ENCODE measurements at regions not wholly inside any gene's neighbourhood (a gene's known extent, or its start where the extent isn't known, plus 50 kb on each side); places are given as distances from the start of the nearest gene placed in this dataset.

GRCh38 chr15:83362706-83363105 lies 78.2 kb upstream of the BNC1 start:
- H3K79me2 ChIP-seq (ENCODE audit: control insufficient read depth, insufficient read depth, low read length): no peaks in the 10 kb centered on the region
- no peak for TF ChIP-seq EZH2 (IDR thresholded peaks at IDR 0.05; ENCODE audit: low read length, missing control alignments)
- no peak for TF ChIP-seq CTCF (conservative IDR thresholded peaks at IDR 0.05 in 1 of 2, IDR thresholded peaks at IDR 0.05 in 1 of 2; ENCODE audit: low read depth in 1 of 2, low read length in 2 of 2)
- no peak overlapping the region for H3K27ac ChIP-seq (ENCODE audit: insufficient read depth, low read length)
- no peak overlapping the region for H3K4me2 ChIP-seq (ENCODE audit: extremely low read depth, insufficient read depth, low read length)
- no peaks in the 10 kb centered on the region for H4K20me1 ChIP-seq (ENCODE audit: control insufficient read depth, extremely low read depth, insufficient read depth, low read length)
- no peaks in the 10 kb centered on the region for H3K36me3 ChIP-seq (ENCODE audit: control insufficient read depth, insufficient read depth, low read length)
- no peaks in the 10 kb centered on the region for H3K27me3 ChIP-seq (ENCODE audit: control insufficient read depth, insufficient read depth, low read length)
- H3K9ac ChIP-seq (ENCODE audit: insufficient read depth, low read length): no peak overlapping the region
- H3K9me3 ChIP-seq (ENCODE audit: control insufficient read depth, insufficient read depth, low read depth, low read length): no peaks in the 10 kb centered on the region
- no peaks in the 10 kb centered on the region for H3K4me1 ChIP-seq (ENCODE audit: control insufficient read depth, extremely low read depth, insufficient read depth, low read length)
- H2AFZ ChIP-seq (ENCODE audit: low read length): no peak overlapping the region
- H3K4me3 ChIP-seq (replicated peaks in 1 of 4; ENCODE audit: control extremely low read depth in 1 of 4, insufficient read depth in 1 of 4, low read depth in 3 of 4, low read length in 4 of 4): no peak overlapping the region
- no peak for DNase-seq (ENCODE audit: low read depth in 2 of 2)

- no peaks in the 10 kb centered on the region for H3K36me3 ChIP-seq (ENCODE audit: control insufficient read depth, insufficient read depth, low read length)
- DNase-seq (ENCODE audit: low read depth in 2 of 2): no peak
Measured at GRCh38 chr15:83364501-83364900, 80.0 kb upstream of the BNC1 start.

GRCh38 chr15:83365370-83365938 lies 81.0 kb upstream of the BNC1 start:
- Histone ChIP-seq H3K27me3 (ENCODE audit: control insufficient read depth, insufficient read depth, low read length) (no peaks in the 10 kb centered on the region), H3K27ac (ENCODE audit: insufficient read depth, low read length) (no peak overlapping the region), H2AFZ (ENCODE audit: low read length) (peak overlapping the region; percentile 57), H3K4me2 (ENCODE audit: extremely low read depth, insufficient read depth, low read length) (peak overlapping the region; percentile 77), H4K20me1 (ENCODE audit: control insufficient read depth, extremely low read depth, insufficient read depth, low read length) (no peaks in the 10 kb centered on the region), H3K9me3 (ENCODE audit: control insufficient read depth, insufficient read depth, low read depth, low read length) (no peaks in the 10 kb centered on the region), H3K4me1 (ENCODE audit: control insufficient read depth, extremely low read depth, insufficient read depth, low read length) (no peaks in the 10 kb centered on the region), H3K36me3 (ENCODE audit: control insufficient read depth, insufficient read depth, low read length) (no peaks in the 10 kb centered on the region), H3K79me2 (ENCODE audit: control insufficient read depth, insufficient read depth, low read length) (no peaks in the 10 kb centered on the region), H3K9ac (ENCODE audit: insufficient read depth, low read length) (no peak overlapping the region), H3K4me3 (replicated peaks in 1 of 4; ENCODE audit: control extremely low read depth in 1 of 4, insufficient read depth in 1 of 4, low read depth in 3 of 4, low read length in 4 of 4) (peak overlapping the region; percentile 55 to 73 (median 60))
- TF ChIP-seq EZH2 (IDR thresholded peaks at IDR 0.05; ENCODE audit: low read length, missing control alignments) (peak; percentile 50), CTCF (conservative IDR thresholded peaks at IDR 0.05 in 1 of 2, IDR thresholded peaks at IDR 0.05 in 1 of 2; ENCODE audit: low read depth in 1 of 2, low read length in 2 of 2) (no peak)
- DNase-seq (ENCODE audit: low read depth in 2 of 2): peak; percentile 64 to 81

More at GRCh38 chr15:83364501-83364900, 80.0 kb upstream of the BNC1 start:
- Histone ChIP-seq H3K9ac (ENCODE audit: insufficient read depth, low read length) (no peak overlapping the region), H3K27ac (ENCODE audit: insufficient read depth, low read length) (no peak overlapping the region), H3K4me3 (replicated peaks in 1 of 4; ENCODE audit: control extremely low read depth in 1 of 4, insufficient read depth in 1 of 4, low read depth in 3 of 4, low read length in 4 of 4) (no peak overlapping the region), H3K27me3 (ENCODE audit: control insufficient read depth, insufficient read depth, low read length) (no peaks in the 10 kb centered on the region), H4K20me1 (ENCODE audit: control insufficient read depth, extremely low read depth, insufficient read depth, low read length) (no peaks in the 10 kb centered on the region), H2AFZ (ENCODE audit: low read length) (no peak overlapping the region), H3K4me2 (ENCODE audit: extremely low read depth, insufficient read depth, low read length) (no peak overlapping the region), H3K4me1 (ENCODE audit: control insufficient read depth, extremely low read depth, insufficient read depth, low read length) (no peaks in the 10 kb centered on the region), H3K79me2 (ENCODE audit: control insufficient read depth, insufficient read depth, low read length) (no peaks in the 10 kb centered on the region), H3K9me3 (ENCODE audit: control insufficient read depth, insufficient read depth, low read depth, low read length) (no peaks in the 10 kb centered on the region)
- TF ChIP-seq EZH2 (IDR thresholded peaks at IDR 0.05; ENCODE audit: low read length, missing control alignments) (no peak), CTCF (conservative IDR thresholded peaks at IDR 0.05 in 1 of 2, IDR thresholded peaks at IDR 0.05 in 1 of 2; ENCODE audit: low read depth in 1 of 2, low read length in 2 of 2) (no peak)

Data from fibroblast of lung (primary cell).